Sciatic nerve (tissue), 2 donors: ENCODE measurements at regions not wholly inside any gene's neighbourhood (a gene's known extent, or its start where the extent isn't known, plus 50 kb on each side); places are given as distances from the start of the nearest gene placed in this dataset.
"Not testable (repeated sequence)": the region's sequence is repeated elsewhere in the genome, so short reads cannot be mapped to it uniquely, and the experiment has no call there.

Experiments
- ATAC-seq: fragments of 200-7000 bp; cut with Tn5 transposase; one replicate; pipeline ENCODE4 v1.9.1; 2020; ENCODE audit warnings: mild to moderate bottlenecking, moderate library complexity
- DNase-seq: peaks from one replicate; pipeline ENCODE4 v3.0.0-alpha.2; 2020; ENCODE audit warnings: low spot score
- intact Hi-C: fragments of 100-400 bp; cut with DNase I; formaldehyde crosslinking; loops from one replicate; pipeline ENCODE4 v1.14.2; 2022
- donor health status: DM: no; HTN: no; CAD: no.
- donor health status: DM: no; HTN: no; CAD: no.

DNA sequence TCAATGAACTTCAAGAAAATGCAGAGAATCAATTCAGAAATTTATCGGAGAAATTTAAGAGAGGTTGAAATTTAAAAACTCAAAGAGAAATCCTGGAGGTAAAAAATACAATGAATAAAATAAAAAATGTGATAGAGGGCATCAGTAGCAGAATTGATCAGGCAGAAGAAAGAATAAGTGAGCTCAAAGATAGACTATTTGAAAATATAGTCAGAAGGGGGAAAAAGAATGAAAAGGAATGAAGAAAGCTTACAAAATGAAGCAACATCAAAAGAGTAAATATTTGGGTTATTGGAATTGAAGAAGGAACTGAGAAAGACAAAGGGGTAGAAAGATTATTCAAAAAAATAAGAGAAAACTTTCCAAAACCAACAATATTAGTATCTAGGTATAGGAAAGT is 291.4 kb downstream of the SH2D4B start:
- ATAC-seq (no peak), DNase-seq (no peak)
- intact Hi-C loops, result no loop called here

DNA sequence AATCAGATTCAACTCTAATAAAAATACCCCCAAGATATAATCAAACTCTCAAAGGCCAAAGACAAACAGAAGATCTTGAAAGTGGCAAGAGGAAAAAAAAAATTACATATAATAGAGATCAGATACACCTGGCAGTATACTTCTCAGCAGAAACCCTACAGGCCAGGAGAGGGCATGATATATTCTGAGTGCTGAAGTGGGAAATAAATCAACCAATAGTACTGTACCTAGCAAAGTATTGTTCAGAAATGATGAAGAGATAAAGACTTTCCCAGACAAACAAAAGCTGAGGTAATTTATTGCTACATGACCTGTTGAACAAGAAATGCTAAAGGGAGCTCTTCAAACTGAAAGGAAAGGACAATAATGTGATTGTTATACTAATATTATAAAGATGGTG is 291.9 kb downstream of the SH2D4B start:
- intact Hi-C loops, result no loop called here
- ATAC-seq, result no peak
- no peak for DNase-seq

GRCh38 chr10:80832693-80833092 is 295.0 kb downstream of the SH2D4B start:
- intact Hi-C loops, DNase-seq, ATAC-seq: not testable (repeated sequence)

- ATAC-seq, result no peak
- intact Hi-C loops, result no loop called here
- DNase-seq, result no peak
Measured at GRCh38 chr10:80855348-80855971, 317.8 kb downstream of the SH2D4B start.

DNA sequence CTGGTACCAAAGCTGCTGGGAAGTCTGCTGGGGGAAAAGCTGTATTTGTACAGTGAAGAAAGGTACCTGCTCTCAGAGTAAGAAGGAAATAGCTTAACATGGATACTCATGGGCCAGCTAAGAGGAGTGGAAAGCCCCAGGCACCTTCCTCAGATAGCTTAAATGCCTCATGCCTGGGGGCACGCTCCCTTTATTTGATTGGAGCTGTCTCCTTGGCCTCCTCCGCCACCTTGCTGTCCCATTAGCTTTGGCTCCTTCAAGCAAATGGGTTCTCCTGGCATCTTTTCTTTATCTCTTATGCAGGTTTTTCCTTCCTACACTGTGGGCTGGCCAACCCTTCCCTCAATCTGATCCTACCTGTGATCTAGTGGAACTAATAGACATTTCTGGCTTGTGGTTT is 318.5 kb downstream of the SH2D4B start:
- ATAC-seq (no peak), DNase-seq (no peak)
- intact Hi-C loops, result no loop called here

DNA sequence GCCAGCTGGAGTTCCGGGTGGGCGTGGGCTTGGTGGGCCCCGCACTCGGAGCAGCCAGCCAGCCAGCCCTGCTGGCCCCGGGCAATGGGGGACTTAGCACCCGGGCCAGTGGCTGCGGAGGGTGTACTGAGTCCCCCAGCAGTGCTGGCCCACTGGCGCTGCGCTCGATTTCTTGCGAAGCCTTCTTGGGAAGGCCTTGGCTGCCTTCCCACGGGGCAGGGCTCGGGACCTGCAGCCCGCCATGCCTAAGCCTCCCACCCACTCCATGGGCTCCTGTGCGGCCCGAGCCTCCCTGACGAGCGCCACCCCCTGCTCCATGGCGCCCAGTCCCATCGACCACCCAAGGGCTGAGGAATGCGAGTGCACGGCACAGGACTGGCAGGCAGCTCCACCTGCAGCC is 321.6 kb downstream of the SH2D4B start:
- DNase-seq, ATAC-seq, intact Hi-C loops: not testable (repeated sequence)

DNA sequence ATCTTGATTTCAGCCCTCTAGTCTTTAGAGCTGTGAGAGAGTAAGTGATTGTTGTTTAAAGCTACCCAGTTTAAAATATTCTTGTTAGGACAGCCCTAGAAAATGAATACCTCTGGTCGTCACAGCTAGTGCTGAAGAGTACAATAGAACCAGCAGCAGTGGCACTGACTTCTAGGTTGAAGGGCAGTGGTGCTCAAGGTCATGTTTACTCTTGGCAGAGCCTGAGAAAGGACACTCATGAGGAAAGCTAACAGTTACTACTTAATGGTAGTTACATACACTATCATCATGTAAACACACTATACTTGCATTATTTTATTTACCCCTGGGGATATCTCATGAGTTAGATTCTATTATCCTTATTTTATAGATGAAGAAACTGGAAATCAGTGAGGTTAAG is 323.0 kb downstream of the SH2D4B start:
- ATAC-seq (no peak), DNase-seq (no peak)
- intact Hi-C loops, result loop anchor here (2.0 kb wide), 1 partner anchor 70 kb away; no protein-coding TSS in a partner anchor

DNA sequence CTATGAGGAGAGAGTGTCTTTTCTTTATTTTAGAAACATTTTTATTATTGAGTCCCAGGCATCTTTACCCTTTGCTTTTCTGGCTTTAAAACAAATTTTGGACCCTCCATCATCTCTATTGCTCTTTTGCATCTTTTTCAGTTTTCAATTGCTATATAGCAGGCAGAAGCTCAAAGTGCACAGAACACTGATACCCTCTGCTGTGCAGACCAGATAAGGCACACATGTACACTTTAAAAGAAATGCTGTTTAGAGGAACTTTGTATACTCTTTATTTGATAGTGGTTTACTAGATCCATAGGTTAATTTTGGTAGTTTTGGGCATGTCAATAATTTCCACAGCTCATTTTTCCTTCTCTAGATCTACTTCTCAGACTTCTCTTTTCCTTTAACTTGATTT is 324.2 kb downstream of the SH2D4B start:
- ATAC-seq (no peak), DNase-seq (no peak)
- intact Hi-C loops, result loop anchor here (2.0 kb wide), 1 partner anchor 69 kb away; no protein-coding TSS in a partner anchor

- no peak for DNase-seq
- ATAC-seq, result no peak
- intact Hi-C loops, result no loop called here
Measured at GRCh38 chr10:80870282-80870681, 332.6 kb downstream of the SH2D4B start.

DNA sequence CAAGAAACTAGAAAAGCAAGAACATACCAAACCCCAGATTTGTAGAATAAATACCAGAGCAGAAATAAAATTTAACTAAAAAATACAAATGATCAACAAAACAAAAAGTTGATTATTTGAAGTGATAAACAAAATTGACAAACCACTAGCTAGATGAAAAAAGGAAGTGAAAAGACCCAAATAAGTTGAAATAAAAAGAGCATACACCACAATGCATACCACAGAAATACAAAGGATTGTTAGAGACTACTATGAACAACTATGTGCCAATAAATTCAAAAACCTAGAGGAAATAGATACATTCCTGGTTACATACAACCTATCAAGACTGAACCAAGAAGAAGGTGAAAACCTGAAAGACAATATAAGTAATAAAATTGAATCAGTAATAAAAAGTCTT is 333.4 kb downstream of the SH2D4B start:
- ATAC-seq (no peak), DNase-seq (no peak)
- intact Hi-C loops, result no loop called here

DNA sequence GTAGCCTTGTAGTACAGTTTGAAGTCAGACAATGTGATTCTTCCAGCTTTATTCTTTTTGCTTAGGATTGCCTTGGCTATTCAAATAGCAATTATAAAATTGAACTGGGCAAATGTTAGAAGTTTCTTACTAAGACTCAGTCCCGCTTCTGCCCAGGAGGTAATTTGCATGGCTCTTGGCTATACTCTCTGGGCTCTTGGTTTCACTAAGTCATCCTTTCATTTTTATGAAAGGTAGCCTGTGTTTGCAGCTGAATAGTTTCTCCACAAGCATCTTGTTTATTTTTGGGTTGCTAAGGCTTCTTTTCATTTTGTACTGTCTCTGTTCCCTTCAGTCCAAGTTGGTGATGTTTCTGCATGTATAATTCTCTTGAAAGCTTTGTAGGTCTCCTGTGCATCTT is 340.6 kb downstream of the SH2D4B start:
- no peak for ATAC-seq
- DNase-seq, result no peak
- intact Hi-C loops, result no loop called here

GRCh38 chr10:80890146-80890545 is 352.4 kb downstream of the SH2D4B start:
- DNase-seq (no peak), ATAC-seq (no peak)
- intact Hi-C loops, result no loop called here

GRCh38 chr10:80893256-80893655 is 355.6 kb downstream of the SH2D4B start:
- ATAC-seq, result no peak
- DNase-seq, result no peak
- intact Hi-C loops, result no loop called here

DNA sequence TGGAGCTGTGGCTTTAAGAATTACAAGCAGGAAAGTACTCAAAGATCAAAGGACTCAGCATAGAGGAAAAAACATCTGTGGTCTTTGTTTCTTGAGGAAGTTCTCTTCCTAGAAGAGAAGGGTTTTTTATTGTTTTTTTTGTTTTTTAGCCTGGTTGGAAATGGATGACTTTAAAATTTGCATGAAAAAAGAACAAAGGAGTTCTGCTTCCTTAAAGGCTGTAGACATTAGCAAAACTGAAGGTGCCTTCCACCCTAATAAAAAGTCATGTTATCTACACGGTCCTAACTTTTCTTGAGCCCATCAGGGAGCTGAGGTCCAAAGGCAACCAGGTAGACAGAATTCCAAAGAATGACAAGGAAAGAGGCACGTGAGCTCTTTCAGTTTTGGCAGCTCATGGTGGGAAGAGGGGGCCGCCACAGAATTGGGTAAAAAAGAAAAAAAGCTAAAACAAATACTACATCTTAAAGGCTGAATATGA is 356.6 kb downstream of the SH2D4B start:
- intact Hi-C loops, result no loop called here
- DNase-seq (no peak), ATAC-seq (no peak)

DNA sequence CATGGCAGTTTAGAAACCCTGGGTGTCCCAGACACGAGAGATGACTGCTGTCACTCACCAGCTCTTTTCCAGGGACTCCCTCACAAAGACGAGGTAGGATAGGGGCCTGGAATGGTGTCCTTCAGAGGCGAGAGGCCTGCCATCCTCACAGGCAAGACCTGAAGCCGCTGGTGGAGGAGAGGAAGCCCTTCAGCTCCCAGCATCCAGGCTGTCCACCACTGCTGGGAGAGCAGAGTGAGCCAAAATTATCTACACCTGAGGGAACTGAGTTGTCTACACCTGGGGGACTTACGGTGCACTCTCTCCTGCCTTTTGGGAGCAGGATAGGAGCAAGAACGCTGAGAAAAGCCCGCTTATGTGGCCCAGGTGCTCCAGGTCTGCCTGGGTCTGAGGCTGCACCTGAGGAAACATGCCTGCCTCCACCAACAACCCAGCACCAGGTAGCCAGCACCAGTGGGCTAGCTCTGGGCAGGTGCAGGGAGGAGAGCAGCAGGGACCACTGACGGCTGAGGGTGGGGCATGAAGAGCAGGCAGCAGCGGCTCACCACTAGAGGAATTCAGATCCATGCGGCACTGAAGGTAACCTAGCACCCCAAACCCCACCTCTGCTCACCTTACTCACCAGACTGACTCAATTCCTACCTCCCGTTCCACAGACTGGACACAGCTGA is 357.2 kb downstream of the SH2D4B start:
- DNase-seq (no peak), ATAC-seq (no peak)

DNA sequence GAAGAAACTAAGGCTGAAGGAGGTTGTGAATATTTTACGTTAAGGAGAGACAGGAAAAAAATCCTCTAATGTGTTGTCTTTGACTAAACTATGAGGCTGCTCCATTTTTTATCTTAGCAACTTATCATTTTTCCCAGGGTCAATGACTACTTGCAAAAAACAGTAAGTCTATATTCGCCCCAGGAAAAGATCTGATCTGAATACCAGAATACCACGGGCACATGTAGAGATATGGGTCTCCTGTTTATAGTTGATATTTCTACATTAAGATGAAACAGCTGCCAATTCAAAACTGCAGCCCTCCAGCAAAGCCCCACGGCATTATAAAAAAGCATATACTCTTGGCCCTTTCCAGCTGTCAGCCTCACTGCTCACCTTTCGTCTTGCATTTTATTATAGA is 358.4 kb downstream of the SH2D4B start:
- ATAC-seq (no peak), DNase-seq (no peak)
- intact Hi-C loops, result no loop called here

More for the DNA sequence above, 357.2 kb downstream of the SH2D4B start:
- intact Hi-C loops, result no loop called here

GRCh38 chr10:80896959-80897358 is 359.3 kb downstream of the SH2D4B start:
- ATAC-seq (no peak), DNase-seq (no peak)
- intact Hi-C loops, result no loop called here

- intact Hi-C loops, result no loop called here
- no peak for DNase-seq
- no peak for ATAC-seq
Measured at GRCh38 chr10:80900661-80901060, 363.0 kb downstream of the SH2D4B start.

DNA sequence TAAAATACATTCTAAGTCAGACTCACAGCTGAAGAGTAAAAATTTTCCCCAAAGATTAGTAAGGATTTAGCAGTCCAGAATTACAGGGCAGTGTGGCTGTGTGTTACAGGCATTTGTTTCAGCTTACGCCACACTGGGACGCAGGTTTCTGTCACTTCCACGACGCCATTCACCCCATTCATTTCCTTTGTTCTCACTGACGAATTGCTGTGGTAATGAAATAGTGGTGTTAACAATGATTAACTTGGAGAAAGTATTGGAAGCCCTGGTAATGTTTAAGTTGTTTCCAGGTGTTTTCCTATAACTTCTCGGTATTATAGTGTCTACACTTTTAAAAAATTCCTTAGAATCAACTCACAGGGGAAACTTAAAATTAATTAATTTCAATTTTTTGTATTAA is 370.9 kb downstream of the SH2D4B start:
- no peak for ATAC-seq
- no peak for DNase-seq
- intact Hi-C loops, result no loop called here

DNA sequence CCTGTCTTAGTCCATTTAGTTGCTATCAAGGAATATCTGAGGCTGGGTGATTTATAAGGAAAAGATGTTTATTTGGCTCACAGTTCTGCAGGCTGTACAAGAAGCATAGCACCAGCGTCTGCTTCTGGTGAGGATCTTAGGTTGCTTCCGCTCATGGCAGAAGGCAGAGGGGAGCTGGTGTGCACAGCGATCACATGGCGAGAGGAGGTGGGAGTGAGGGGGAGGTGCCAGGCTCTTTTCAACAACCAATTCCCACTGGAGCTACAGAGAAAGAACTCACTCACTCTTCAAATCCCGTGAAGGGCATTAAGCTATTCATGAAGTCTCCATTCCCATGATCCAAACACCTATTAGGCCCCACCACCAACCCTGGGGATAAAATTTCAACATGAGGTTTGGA is 371.6 kb downstream of the SH2D4B start:
- no peak for ATAC-seq
- no peak for DNase-seq
- intact Hi-C loops, result no loop called here

GRCh38 chr10:80917636-80918035 is 379.9 kb downstream of the SH2D4B start:
- intact Hi-C loops, result no loop called here
- ATAC-seq, result no peak
- DNase-seq, result no peak
